ENCODE measurements at regions not wholly inside any gene's neighbourhood (a gene's known extent, or its start where the extent isn't known, plus 50 kb on each side); places are given as distances from the start of the nearest gene placed in this dataset.

DNA sequence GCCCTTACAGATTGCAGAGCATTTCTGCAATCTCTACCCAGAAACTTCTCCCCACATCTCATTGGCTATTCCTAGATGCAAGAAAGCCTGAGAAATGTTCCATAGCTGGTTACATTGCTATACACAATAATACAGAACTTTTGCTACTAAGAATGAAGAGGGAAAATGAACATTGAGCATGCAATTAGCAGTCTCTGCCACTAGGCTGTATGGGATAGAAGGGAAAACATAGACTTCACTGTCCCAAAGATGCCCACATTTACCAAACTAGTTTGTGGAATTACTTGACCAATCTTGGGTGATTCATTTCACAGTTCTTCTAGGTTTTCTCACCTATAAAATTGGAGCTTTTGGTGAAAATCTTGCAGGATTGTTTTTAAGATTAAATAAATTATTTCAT lies 265.7 kb upstream of the NT5C1B start:
- in situ Hi-C loops (cut with MboI; ENCODE audit: low sequenced_read_pairs) = no loop called here
- intact Hi-C loops (cut with micrococcal nuclease) = no loop called here
- no peak overlapping the region for H3K9ac ChIP-seq (ENCODE audit: low read depth, low read length)

More for the DNA sequence above, 265.7 kb upstream of the NT5C1B start:
- Histone ChIP-seq H2BK20ac (ENCODE audit: low read depth, low read length) (no peak overlapping the region), H3K27ac (ENCODE audit: insufficient read depth, low read length) (no peak overlapping the region), H3K36me3 (ENCODE audit: control insufficient read depth, insufficient read depth, low read length) (no peaks in the 10 kb centered on the region), H2BK15ac (ENCODE audit: low read depth, low read length) (no peak overlapping the region), H4K20me1 (ENCODE audit: insufficient read depth, low read length) (no peaks in the 10 kb centered on the region), H2AK9ac (replicated peaks; ENCODE audit: low read depth, low read length, poor library complexity) (no peak overlapping the region), H3K9me3 (ENCODE audit: control insufficient read depth, insufficient read depth, low read length) (no peaks in the 10 kb centered on the region), H3K79me1 (ENCODE audit: low read depth in 1 of 2, low read length in 2 of 2) (no peaks in the 10 kb centered on the region), H3K4me3 (ENCODE audit: insufficient read depth, low read depth, low read length) (no peak overlapping the region), H2BK5ac (ENCODE audit: low read depth, low read length, poor library complexity, severe bottlenecking) (no peak overlapping the region), H2AK5ac (ENCODE audit: low read depth, low read length) (no peak overlapping the region), H2AFZ (replicated peaks; ENCODE audit: low read length, poor library complexity) (no peak overlapping the region), H3K14ac (replicated peaks; ENCODE audit: low read depth, low read length) (no peak overlapping the region), H3K18ac (ENCODE audit: low read depth, low read length) (no peak overlapping the region), H4K8ac (ENCODE audit: low read depth in 2 of 2, low read length in 2 of 2) (no peak overlapping the region), H4K5ac (ENCODE audit: low read depth, low read length) (no peak overlapping the region), H3K9me1 (ENCODE audit: insufficient read depth, low read length) (no peaks in the 10 kb centered on the region), H3K23ac (ENCODE audit: low read depth, low read length) (no peak overlapping the region), H4K91ac (ENCODE audit: insufficient read depth, low read depth, low read length) (no peak overlapping the region), H3K4me1 (ENCODE audit: control insufficient read depth, insufficient read depth, low read length) (no peaks in the 10 kb centered on the region), H3K56ac (ENCODE audit: extremely low read depth, insufficient read depth, low read length) (no peak overlapping the region), H3K27me3 (ENCODE audit: control insufficient read depth, insufficient read depth, low read length) (no peaks in the 10 kb centered on the region), H3K4ac (ENCODE audit: low read depth, low read length) (no peak overlapping the region), H3K4me2 (ENCODE audit: low read depth, low read length) (no peak overlapping the region), H2BK120ac (ENCODE audit: low read depth, low read length) (no peak overlapping the region)
- POLR2A ChIA-PET (ENCODE audit: unreplicated experiment) = no interaction called here
- no TSS peak for BruUV-seq (replicated peaks)
- CTCF ChIA-PET = interaction anchor here (0.7 to 1.1 kb wide), 5 partner anchors 9 to 503 kb away, joined by 3 to 7 read pairs (median 3); partner anchors contain the start of gene OSR1
- dilution Hi-C loops (cut with HindIII; ENCODE audit: low sequenced_read_pairs, unreplicated experiment) = no loop called here
- TF ChIP-seq RAD21 (IDR thresholded peaks at IDR 0.05; ENCODE audit: low read length) (peak; percentile 52), RCOR1 (IDR thresholded peaks at IDR 0.05; ENCODE audit: insufficient replicate concordance, low read length) (no peak), SMC3 (IDR thresholded peaks at IDR 0.05; ENCODE audit: low read depth, low read length) (0 out of 2 replicates have a peak, but pooled peaks have one; percentile 22)
- TF ChIP-seq, protein P1, sequence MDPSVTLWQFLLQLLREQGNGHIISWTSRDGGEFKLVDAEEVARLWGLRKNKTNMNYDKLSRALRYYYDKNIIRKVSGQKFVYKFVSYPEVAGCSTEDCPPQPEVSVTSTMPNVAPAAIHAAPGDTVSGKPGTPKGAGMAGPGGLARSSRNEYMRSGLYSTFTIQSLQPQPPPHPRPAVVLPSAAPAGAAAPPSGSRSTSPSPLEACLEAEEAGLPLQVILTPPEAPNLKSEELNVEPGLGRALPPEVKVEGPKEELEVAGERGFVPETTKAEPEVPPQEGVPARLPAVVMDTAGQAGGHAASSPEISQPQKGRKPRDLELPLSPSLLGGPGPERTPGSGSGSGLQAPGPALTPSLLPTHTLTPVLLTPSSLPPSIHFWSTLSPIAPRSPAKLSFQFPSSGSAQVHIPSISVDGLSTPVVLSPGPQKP (IDR thresholded peaks at IDR 0.05; ENCODE audit: borderline replicate concordance, low read depth, low read length) = no peak
- TF ChIP-seq, protein P2, sequence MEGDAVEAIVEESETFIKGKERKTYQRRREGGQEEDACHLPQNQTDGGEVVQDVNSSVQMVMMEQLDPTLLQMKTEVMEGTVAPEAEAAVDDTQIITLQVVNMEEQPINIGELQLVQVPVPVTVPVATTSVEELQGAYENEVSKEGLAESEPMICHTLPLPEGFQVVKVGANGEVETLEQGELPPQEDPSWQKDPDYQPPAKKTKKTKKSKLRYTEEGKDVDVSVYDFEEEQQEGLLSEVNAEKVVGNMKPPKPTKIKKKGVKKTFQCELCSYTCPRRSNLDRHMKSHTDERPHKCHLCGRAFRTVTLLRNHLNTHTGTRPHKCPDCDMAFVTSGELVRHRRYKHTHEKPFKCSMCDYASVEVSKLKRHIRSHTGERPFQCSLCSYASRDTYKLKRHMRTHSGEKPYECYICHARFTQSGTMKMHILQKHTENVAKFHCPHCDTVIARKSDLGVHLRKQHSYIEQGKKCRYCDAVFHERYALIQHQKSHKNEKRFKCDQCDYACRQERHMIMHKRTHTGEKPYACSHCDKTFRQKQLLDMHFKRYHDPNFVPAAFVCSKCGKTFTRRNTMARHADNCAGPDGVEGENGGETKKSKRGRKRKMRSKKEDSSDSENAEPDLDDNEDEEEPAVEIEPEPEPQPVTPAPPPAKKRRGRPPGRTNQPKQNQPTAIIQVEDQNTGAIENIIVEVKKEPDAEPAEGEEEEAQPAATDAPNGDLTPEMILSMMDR (conservative IDR thresholded peaks at IDR 0.05; ENCODE audit: low read depth, low read length) = peak; percentile 44
- DNase-seq = peak; percentile 22
- ATAC-seq (ENCODE audit: low read depth) = no peak; the same call in 1 of the 2 replicates

All from IMR-90 (cell line).